ENCODE measurements at regions not wholly inside any gene's neighbourhood (a gene's known extent, or its start where the extent isn't known, plus 50 kb on each side); places are given as distances from the start of the nearest gene placed in this dataset.
"Not testable (repeated sequence)": the region's sequence is repeated elsewhere in the genome, so short reads cannot be mapped to it uniquely, and the experiment has no call there.

DNA sequence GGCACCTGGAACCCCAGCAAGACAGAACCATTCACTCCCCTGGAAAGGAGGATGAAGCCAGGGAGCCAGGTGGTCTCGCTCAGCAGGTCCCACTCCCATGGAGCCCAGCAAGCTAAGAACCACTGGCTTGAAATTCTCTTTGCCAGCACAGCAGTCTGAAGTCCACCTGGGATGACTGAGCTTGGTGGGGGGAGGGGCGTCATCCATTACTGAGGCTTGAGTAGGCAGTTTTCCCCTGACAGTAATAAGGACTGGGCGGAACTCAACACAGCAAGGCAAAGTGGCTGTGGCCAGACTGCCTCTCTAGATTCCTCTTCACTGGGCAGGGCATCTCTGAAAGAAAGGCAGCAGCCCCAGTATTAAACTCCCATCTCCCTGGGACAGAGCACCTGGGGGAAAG lies 140.2 kb upstream of the ADGRB3 start:
- TF ChIP-seq, protein P1, sequence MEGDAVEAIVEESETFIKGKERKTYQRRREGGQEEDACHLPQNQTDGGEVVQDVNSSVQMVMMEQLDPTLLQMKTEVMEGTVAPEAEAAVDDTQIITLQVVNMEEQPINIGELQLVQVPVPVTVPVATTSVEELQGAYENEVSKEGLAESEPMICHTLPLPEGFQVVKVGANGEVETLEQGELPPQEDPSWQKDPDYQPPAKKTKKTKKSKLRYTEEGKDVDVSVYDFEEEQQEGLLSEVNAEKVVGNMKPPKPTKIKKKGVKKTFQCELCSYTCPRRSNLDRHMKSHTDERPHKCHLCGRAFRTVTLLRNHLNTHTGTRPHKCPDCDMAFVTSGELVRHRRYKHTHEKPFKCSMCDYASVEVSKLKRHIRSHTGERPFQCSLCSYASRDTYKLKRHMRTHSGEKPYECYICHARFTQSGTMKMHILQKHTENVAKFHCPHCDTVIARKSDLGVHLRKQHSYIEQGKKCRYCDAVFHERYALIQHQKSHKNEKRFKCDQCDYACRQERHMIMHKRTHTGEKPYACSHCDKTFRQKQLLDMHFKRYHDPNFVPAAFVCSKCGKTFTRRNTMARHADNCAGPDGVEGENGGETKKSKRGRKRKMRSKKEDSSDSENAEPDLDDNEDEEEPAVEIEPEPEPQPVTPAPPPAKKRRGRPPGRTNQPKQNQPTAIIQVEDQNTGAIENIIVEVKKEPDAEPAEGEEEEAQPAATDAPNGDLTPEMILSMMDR (conservative IDR thresholded peaks at IDR 0.05), result not testable (repeated sequence)
- TF ChIP-seq EZH2 (IDR thresholded peaks at IDR 0.05; ENCODE audit: low read depth), result not testable (repeated sequence)

Measured in PC-9 (cell line).